NCI-H2196 treated with DMSO at 0.1 percent for 48 hours (cell line): ENCODE measurements at regions not wholly inside any gene's neighbourhood (a gene's known extent, or its start where the extent isn't known, plus 50 kb on each side); places are given as distances from the start of the nearest gene placed in this dataset.
"Not testable (repeated sequence)": the region's sequence is repeated elsewhere in the genome, so short reads cannot be mapped to it uniquely, and the experiment has no call there.

Experiments used
- DNase-seq: peaks from one replicate; lab custom pipeline; 2025; ENCODE audit not compliant: unreplicated experiment; lab: John Stamatoyannopoulos, UW

GRCh38 chr9:30967476-30967875 lies 1417.0 kb upstream of the ACO1 start:
- no peak for DNase-seq

GRCh38 chr9:30970186-30970585 lies 1414.3 kb upstream of the ACO1 start:
- no peak for DNase-seq

GRCh38 chr9:30970812-30971211 lies 1413.6 kb upstream of the ACO1 start:
- no peak for DNase-seq

GRCh38 chr9:30972654-30973053 lies 1411.8 kb upstream of the ACO1 start:
- no peak for DNase-seq

GRCh38 chr9:30977965-30978364 lies 1406.5 kb upstream of the ACO1 start:
- no peak for DNase-seq

- DNase-seq = no peak
Measured at GRCh38 chr9:30982301-30982700, 1402.1 kb upstream of the ACO1 start.

GRCh38 chr9:30995956-30996738 lies 1388.3 kb upstream of the ACO1 start:
- no peak for DNase-seq

GRCh38 chr9:30996761-30997160 lies 1387.7 kb upstream of the ACO1 start:
- DNase-seq = no peak

GRCh38 chr9:30997291-30997690 lies 1387.2 kb upstream of the ACO1 start:
- DNase-seq = no peak

- no peak for DNase-seq
Measured at GRCh38 chr9:31005086-31005665, 1379.3 kb upstream of the ACO1 start.

- DNase-seq = no peak
Measured at GRCh38 chr9:31013371-31013770, 1371.1 kb upstream of the ACO1 start.

- DNase-seq = no peak
Measured at GRCh38 chr9:31023847-31024246, 1360.6 kb upstream of the ACO1 start.

GRCh38 chr9:31027678-31028077 lies 1356.8 kb upstream of the ACO1 start:
- no peak for DNase-seq

GRCh38 chr9:31028137-31028536 lies 1356.3 kb upstream of the ACO1 start:
- DNase-seq = no peak

- no peak for DNase-seq
Measured at GRCh38 chr9:31030741-31031202, 1353.7 kb upstream of the ACO1 start.

- DNase-seq = no peak
Measured at GRCh38 chr9:31032206-31032605, 1352.2 kb upstream of the ACO1 start.

- DNase-seq = no peak
Measured at GRCh38 chr9:31034311-31034710, 1350.1 kb upstream of the ACO1 start.

GRCh38 chr9:31040564-31040963 lies 1343.9 kb upstream of the ACO1 start:
- no peak for DNase-seq

GRCh38 chr9:31045810-31046209 lies 1338.6 kb upstream of the ACO1 start:
- no peak for DNase-seq

GRCh38 chr9:31061592-31061991 lies 1322.9 kb upstream of the ACO1 start:
- DNase-seq = not testable (repeated sequence)

GRCh38 chr9:31065691-31066090 lies 1318.8 kb upstream of the ACO1 start:
- DNase-seq = no peak

GRCh38 chr9:31067418-31067817 lies 1317.0 kb upstream of the ACO1 start:
- DNase-seq = no peak
